ENCODE measurements at regions not wholly inside any gene's neighbourhood (a gene's known extent, or its start where the extent isn't known, plus 50 kb on each side); places are given as distances from the start of the nearest gene placed in this dataset.
A peak's percentile ranks its signal among the peaks of the same experiment; 100 is the strongest.

- Histone ChIP-seq H3K4me1 (ENCODE audit: insufficient read depth, low read length, poor library complexity, severe bottlenecking) (no peaks in the 10 kb centered on the region), H2AFZ (ENCODE audit: low read length) (no peak overlapping the region), H4K20me1 (ENCODE audit: insufficient read depth, low read length, poor library complexity, severe bottlenecking) (no peaks in the 10 kb centered on the region), H3K9ac (ENCODE audit: low read depth, low read length, poor library complexity, severe bottlenecking) (no peak overlapping the region), H3K4me3 (ENCODE audit: low read length, poor library complexity, severe bottlenecking) (no peak overlapping the region), H3K4me2 (ENCODE audit: low read depth, low read length, poor library complexity, severe bottlenecking) (no peak overlapping the region), H3K36me3 (ENCODE audit: insufficient read depth, low read length) (no peaks in the 10 kb centered on the region), H3K27me3 (ENCODE audit: insufficient read depth, low read length, poor library complexity, severe bottlenecking) (no peaks in the 10 kb centered on the region), H3K79me2 (ENCODE audit: insufficient read depth, low read length) (no peaks in the 10 kb centered on the region), H3K9me2 (replicated peaks; ENCODE audit: low read depth, low read length) (no peaks in the 10 kb centered on the region), H3F3A (ENCODE audit: low read depth) (no peaks in the 10 kb centered on the region), H3K9me3 (ENCODE audit: insufficient read depth, low read depth, low read length) (no peaks in the 10 kb centered on the region)
- TF ChIP-seq CTCF (conservative IDR thresholded peaks at IDR 0.05; ENCODE audit: low read length) (no peak), EZH2phosphoT487 (IDR thresholded peaks at IDR 0.05; ENCODE audit: borderline replicate concordance) (no peak)
These were observed 195.3 kb downstream of the ZC3H11B start for GRCh38 chr1:219417610-219418009.

GRCh38 chr1:219416598-219417238 lies 196.2 kb downstream of the ZC3H11B start:
- Histone ChIP-seq H3K36me3 (ENCODE audit: insufficient read depth, low read length) (no peaks in the 10 kb centered on the region), H3K4me1 (ENCODE audit: insufficient read depth, low read length, poor library complexity, severe bottlenecking) (no peaks in the 10 kb centered on the region), H4K20me1 (ENCODE audit: insufficient read depth, low read length, poor library complexity, severe bottlenecking) (no peaks in the 10 kb centered on the region), H3K27me3 (ENCODE audit: insufficient read depth, low read length, poor library complexity, severe bottlenecking) (no peaks in the 10 kb centered on the region), H3K4me3 (ENCODE audit: low read length, poor library complexity, severe bottlenecking) (no peak overlapping the region), H3K9ac (ENCODE audit: low read depth, low read length, poor library complexity, severe bottlenecking) (no peak overlapping the region), H3F3A (ENCODE audit: low read depth) (no peaks in the 10 kb centered on the region), H3K9me2 (replicated peaks; ENCODE audit: low read depth, low read length) (no peaks in the 10 kb centered on the region), H3K9me3 (ENCODE audit: insufficient read depth, low read depth, low read length) (no peaks in the 10 kb centered on the region), H3K79me2 (ENCODE audit: insufficient read depth, low read length) (no peaks in the 10 kb centered on the region), H3K4me2 (ENCODE audit: low read depth, low read length, poor library complexity, severe bottlenecking) (no peak overlapping the region), H2AFZ (ENCODE audit: low read length) (no peak overlapping the region)
- TF ChIP-seq CTCF (conservative IDR thresholded peaks at IDR 0.05; ENCODE audit: low read length) (peak; percentile 81), EZH2phosphoT487 (IDR thresholded peaks at IDR 0.05; ENCODE audit: borderline replicate concordance) (no peak)

- Histone ChIP-seq H3F3A (ENCODE audit: low read depth) (no peaks in the 10 kb centered on the region), H3K9me3 (ENCODE audit: insufficient read depth, low read depth, low read length) (no peaks in the 10 kb centered on the region), H3K79me2 (ENCODE audit: insufficient read depth, low read length) (no peaks in the 10 kb centered on the region), H3K36me3 (ENCODE audit: insufficient read depth, low read length) (no peaks in the 10 kb centered on the region), H3K9me2 (replicated peaks; ENCODE audit: low read depth, low read length) (no peaks in the 10 kb centered on the region), H3K27me3 (ENCODE audit: insufficient read depth, low read length, poor library complexity, severe bottlenecking) (no peaks in the 10 kb centered on the region), H2AFZ (ENCODE audit: low read length) (no peak overlapping the region), H3K4me2 (ENCODE audit: low read depth, low read length, poor library complexity, severe bottlenecking) (no peak overlapping the region), H3K4me3 (ENCODE audit: low read length, poor library complexity, severe bottlenecking) (no peak overlapping the region), H4K20me1 (ENCODE audit: insufficient read depth, low read length, poor library complexity, severe bottlenecking) (no peaks in the 10 kb centered on the region), H3K4me1 (ENCODE audit: insufficient read depth, low read length, poor library complexity, severe bottlenecking) (no peaks in the 10 kb centered on the region), H3K9ac (ENCODE audit: low read depth, low read length, poor library complexity, severe bottlenecking) (no peak overlapping the region)
- TF ChIP-seq CTCF (conservative IDR thresholded peaks at IDR 0.05; ENCODE audit: low read length) (no peak), EZH2phosphoT487 (IDR thresholded peaks at IDR 0.05; ENCODE audit: borderline replicate concordance) (no peak)
These were observed 197.0 kb downstream of the ZC3H11B start for GRCh38 chr1:219415915-219416314.
